Ishikawa (cell line): ENCODE measurements at regions not wholly inside any gene's neighbourhood (a gene's known extent, or its start where the extent isn't known, plus 50 kb on each side); places are given as distances from the start of the nearest gene placed in this dataset.

ENCODE experiments used
- CEBPB ChIP-seq: IDR thresholded peaks from 2 replicates; pipeline ENCODE4 v1.6.1; 2012
- CREB1 ChIP-seq: IDR thresholded peaks from 2 replicates; pipeline ENCODE4 v1.6.1; 2012; ENCODE audit warnings: low read depth
- EGR1 ChIP-seq: IDR thresholded peaks from 2 replicates; pipeline ENCODE4 v1.6.1; 2012
- EP300 ChIP-seq: IDR thresholded peaks from 2 replicates; pipeline ENCODE4 v1.6.1; 2012; ENCODE audit warnings: borderline replicate concordance
- FOXM1 ChIP-seq: IDR thresholded peaks from 2 replicates; pipeline ENCODE4 v1.6.1; 2012; ENCODE audit warnings: low read depth, borderline replicate concordance
- NFIC ChIP-seq: IDR thresholded peaks from 2 replicates; pipeline ENCODE4 v1.6.1; 2012
- RAD21 ChIP-seq: IDR thresholded peaks from 2 replicates; pipeline ENCODE4 v1.6.1; 2012; ENCODE audit warnings: low read depth
- REST ChIP-seq: IDR thresholded peaks from 2 replicates; pipeline ENCODE4 v1.6.1; 2012; ENCODE audit warnings: low read depth, mild to moderate bottlenecking
- TAF1 ChIP-seq: IDR thresholded peaks from 2 replicates; pipeline ENCODE4 v1.6.1; 2012; ENCODE audit warnings: low read depth, mild to moderate bottlenecking
- TCF12 ChIP-seq: IDR thresholded peaks from 2 replicates; pipeline ENCODE4 v1.6.1; 2012; ENCODE audit warnings: low read depth
- TEAD4 ChIP-seq: IDR thresholded peaks from 2 replicates; pipeline ENCODE4 v1.6.1; 2012
- USF1 ChIP-seq: IDR thresholded peaks from 2 replicates; pipeline ENCODE4 v1.6.1; 2012
- YY1 ChIP-seq: IDR thresholded peaks from 2 replicates; pipeline ENCODE4 v1.6.1; 2012; ENCODE audit warnings: low read depth
- ZBTB7A ChIP-seq: IDR thresholded peaks from 2 replicates; pipeline ENCODE4 v1.6.1; 2012; ENCODE audit warnings: low read depth
- TF ChIP-seq, protein P1 (sequence below): IDR thresholded peaks from 2 replicates; pipeline ENCODE4 v1.6.1; 2012

DNA sequence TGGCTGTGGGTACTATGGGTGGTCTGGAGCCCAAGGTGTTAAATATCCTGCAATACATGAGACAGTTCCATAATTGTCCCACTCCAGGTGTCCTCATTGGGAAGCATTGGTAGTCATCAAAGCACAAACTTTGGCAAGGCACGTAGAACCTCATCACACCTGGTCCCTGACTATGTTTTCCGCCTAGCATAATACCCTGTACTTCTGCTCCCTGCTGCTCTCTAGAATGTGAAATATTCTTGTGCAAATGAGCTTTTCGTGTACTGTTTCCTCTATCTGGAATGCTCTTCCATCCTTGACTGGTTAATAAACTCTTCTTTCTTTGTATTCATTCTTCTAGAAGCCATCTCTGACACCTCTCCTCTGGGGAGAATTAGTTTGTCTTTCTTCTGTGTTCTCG, 103.2 kb downstream of the EBLN2 start:
- TF ChIP-seq EGR1 (no peak), TAF1 (no peak), NFIC (no peak), TEAD4 (no peak), USF1 (no peak), ZBTB7A (no peak), REST (no peak), CEBPB (no peak), FOXM1 (no peak), TCF12 (no peak), RAD21 (no peak), EP300 (no peak), CREB1 (no peak), YY1 (no peak)
- TF ChIP-seq, protein P1, sequence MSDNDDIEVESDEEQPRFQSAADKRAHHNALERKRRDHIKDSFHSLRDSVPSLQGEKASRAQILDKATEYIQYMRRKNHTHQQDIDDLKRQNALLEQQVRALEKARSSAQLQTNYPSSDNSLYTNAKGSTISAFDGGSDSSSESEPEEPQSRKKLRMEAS = no peak

DNA sequence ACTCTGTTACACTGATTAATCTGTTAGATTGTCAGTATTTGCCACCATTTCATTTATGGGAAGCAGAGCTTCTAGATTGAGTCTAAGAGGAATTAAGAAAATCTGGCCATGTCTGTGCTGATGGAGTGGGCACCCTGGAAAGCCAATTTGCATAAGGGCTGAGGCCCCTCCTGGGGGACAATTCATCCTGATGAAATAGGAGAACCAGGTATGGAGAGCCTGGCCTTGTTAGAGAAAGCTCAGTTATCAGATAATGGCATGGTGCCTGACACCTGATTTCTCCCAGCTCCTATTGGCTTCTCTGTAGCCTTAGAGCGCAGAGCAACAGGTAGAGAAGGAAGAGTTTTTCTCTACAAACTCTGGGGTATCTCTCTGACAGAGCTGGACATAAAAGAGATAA, 114.2 kb downstream of the EBLN2 start:
- TF ChIP-seq NFIC = no peak
- no peak for TF ChIP-seq TAF1
- TF ChIP-seq, protein P1 = no peak
- no peak for TF ChIP-seq REST
- TF ChIP-seq EP300 = no peak
- TF ChIP-seq CREB1 = no peak
- no peak for TF ChIP-seq TEAD4
- no peak for TF ChIP-seq ZBTB7A
- no peak for TF ChIP-seq USF1
- no peak for TF ChIP-seq RAD21
- no peak for TF ChIP-seq CEBPB
- TF ChIP-seq EGR1 = no peak
- TF ChIP-seq YY1 = no peak
- no peak for TF ChIP-seq TCF12
- TF ChIP-seq FOXM1 = no peak

GRCh38 chr3:73176941-73177340, 115.5 kb downstream of the EBLN2 start:
- TF ChIP-seq TEAD4 (no peak), TAF1 (no peak), CEBPB (no peak), USF1 (no peak), TCF12 (no peak), RAD21 (no peak), EGR1 (no peak)
- TF ChIP-seq, protein P1 = no peak

DNA sequence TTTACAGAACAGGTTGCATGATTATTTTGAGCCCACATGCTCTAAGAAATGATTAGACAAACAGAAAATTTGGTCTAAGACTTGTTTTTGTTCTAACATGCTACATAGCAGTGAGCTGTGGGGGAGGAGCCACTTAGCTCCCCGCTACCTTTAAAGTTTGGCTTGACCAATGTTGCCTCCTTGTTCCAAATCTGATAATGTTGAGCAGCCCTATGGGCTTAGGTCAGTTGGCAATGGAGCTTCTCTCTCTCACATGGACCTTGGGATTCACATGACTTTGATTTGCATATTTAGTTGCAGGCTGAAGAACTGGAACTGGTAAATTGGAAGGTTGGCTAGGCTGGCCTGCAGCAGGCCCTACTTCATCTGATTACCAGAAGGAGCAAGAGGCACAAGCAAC, 116.4 kb downstream of the EBLN2 start:
- TF ChIP-seq EP300 = no peak
- TF ChIP-seq RAD21 = no peak
- no peak for TF ChIP-seq NFIC
- TF ChIP-seq FOXM1 = no peak
- no peak for TF ChIP-seq CREB1
- TF ChIP-seq, protein P1 = no peak
- TF ChIP-seq TAF1 = no peak
- TF ChIP-seq YY1 = no peak
- no peak for TF ChIP-seq EGR1
- no peak for TF ChIP-seq TCF12
- TF ChIP-seq REST = no peak
- no peak for TF ChIP-seq CEBPB
- no peak for TF ChIP-seq USF1
- TF ChIP-seq ZBTB7A = no peak
- TF ChIP-seq TEAD4 = no peak
